Neuronal stem cell (in vitro differentiated cells): ENCODE measurements at regions not wholly inside any gene's neighbourhood (a gene's known extent, or its start where the extent isn't known, plus 50 kb on each side); places are given as distances from the start of the nearest gene placed in this dataset.

Source experiments
- DNase-seq: peaks from one replicate; pipeline ENCODE4 v3.0.0-alpha.2; 2013; ENCODE audit warnings: low spot score
- H2AFZ ChIP-seq: one replicate; pipeline ENCODE4 v1.6.1; 2013; ENCODE audit warnings: mild to moderate bottlenecking, low read length, inconsistent platforms
- H2AK5ac ChIP-seq: 2 replicates; pipeline ENCODE4 v1.6.1; 2013; ENCODE audit warnings: low read depth, mild to moderate bottlenecking, inconsistent platforms, low read length, moderate library complexity, mixed read lengths
- H2BK120ac ChIP-seq: 2 replicates; pipeline ENCODE4 v1.6.1; 2013; ENCODE audit warnings: low read depth, mild to moderate bottlenecking, inconsistent platforms, low read length, moderate library complexity, mixed read lengths
- H2BK12ac ChIP-seq: one replicate; pipeline ENCODE4 v1.6.1; 2013; ENCODE audit warnings: low read length, inconsistent platforms
- H2BK15ac ChIP-seq: 2 replicates; pipeline ENCODE4 v1.6.1; 2013; ENCODE audit warnings: mild to moderate bottlenecking, low read length, inconsistent platforms, mixed read lengths
- H2BK5ac ChIP-seq: one replicate; pipeline ENCODE4 v1.6.1; 2013; ENCODE audit warnings: inconsistent platforms, mild to moderate bottlenecking, low read length, moderate library complexity
- H3K14ac ChIP-seq: one replicate; pipeline ENCODE4 v1.6.1; 2013; ENCODE audit warnings: low read length, inconsistent platforms
- H3K18ac ChIP-seq: 2 replicates; pipeline ENCODE4 v1.6.1; 2013; ENCODE audit warnings: low read length, inconsistent platforms
- H3K23ac ChIP-seq: 2 replicates; pipeline ENCODE4 v1.6.1; 2013; ENCODE audit warnings: low read depth, mild to moderate bottlenecking, mixed read lengths, low read length, inconsistent platforms; ENCODE audit not compliant: poor library complexity
- H3K27ac ChIP-seq: replicated peaks from 3 replicates; pipeline ENCODE4 v1.5.1; 2013; ENCODE audit warnings: low read length, inconsistent platforms
- H3K27me3 ChIP-seq, 3 experiments: 2 replicates each; pipeline ENCODE4 v1.6.1; 2013; ENCODE audit warnings: low read length in 3 of 3, mild to moderate bottlenecking in 2 of 3, inconsistent platforms in 1 of 3, low read depth in 1 of 3, mixed read lengths in 1 of 3, moderate library complexity in 1 of 3; ENCODE audit not compliant: control insufficient read depth in 3 of 3, insufficient read depth in 3 of 3
- H3K36me3 ChIP-seq, 2 donors: replicated peaks in 1 of 2; 2 replicates each; pipeline ENCODE4 v1.6.1; 2013; ENCODE audit warnings: low read length in 2 of 2; ENCODE audit not compliant: control insufficient read depth in 2 of 2, insufficient read depth in 2 of 2
- H3K4ac ChIP-seq: 2 replicates; pipeline ENCODE4 v1.6.1; 2013; ENCODE audit warnings: inconsistent platforms, mild to moderate bottlenecking, low read length, moderate library complexity
- H3K4me1 ChIP-seq, 2 donors: 1 replicate in 1 of 2; 2 replicates in 1 of 2; pipeline ENCODE4 v1.6.1; 2013; ENCODE audit warnings: low read length in 2 of 2, low read depth in 1 of 2; ENCODE audit not compliant: control insufficient read depth in 2 of 2, insufficient read depth in 1 of 2
- H3K4me2 ChIP-seq: one replicate; pipeline ENCODE4 v1.6.1; 2013; ENCODE audit warnings: mild to moderate bottlenecking, low read length, inconsistent platforms; ENCODE audit not compliant: insufficient read depth, poor library complexity, severe bottlenecking
- H3K4me3 ChIP-seq, 2 donors: 2 replicates each; pipeline ENCODE4 v1.5.1; 2013; ENCODE audit warnings: low read length in 2 of 2, mild to moderate bottlenecking in 2 of 2, inconsistent platforms in 1 of 2, moderate library complexity in 1 of 2
- H3K79me1 ChIP-seq: one replicate; pipeline ENCODE4 v1.6.1; 2013; ENCODE audit warnings: low read depth, mild to moderate bottlenecking, inconsistent platforms, low read length, moderate library complexity
- H3K9ac ChIP-seq: one replicate; pipeline ENCODE4 v1.6.1; 2013; ENCODE audit warnings: mild to moderate bottlenecking, low read depth, low read length, inconsistent platforms; ENCODE audit not compliant: poor library complexity
- H3K9me3 ChIP-seq, 2 donors: replicated peaks in 1 of 2; 2 replicates each; pipeline versions ENCODE3 to v1.6.1; 2013; ENCODE audit warnings: low read length in 2 of 2, mild to moderate bottlenecking in 2 of 2, inconsistent platforms in 1 of 2, low read depth in 1 of 2, mixed read lengths in 1 of 2, moderate library complexity in 1 of 2; ENCODE audit not compliant: control insufficient read depth in 2 of 2, insufficient read depth in 1 of 2
- H4K8ac ChIP-seq: one replicate; pipeline ENCODE4 v1.6.1; 2013; ENCODE audit warnings: low read depth, mild to moderate bottlenecking, inconsistent platforms, low read length, moderate library complexity
- H4K91ac ChIP-seq: one replicate; pipeline ENCODE4 v1.6.1; 2013; ENCODE audit warnings: low read length, low read depth, mild to moderate bottlenecking, inconsistent platforms; ENCODE audit not compliant: poor library complexity
- WGBS, 2 donors: extraction: QIAGEN DNeasy Blood & Tissue Kit; methylation state at CpG; one replicate each; pipeline ENCODE4 v1.1.7; 2013; ENCODE audit warnings: missing lambda C conversion rate in 2 of 2, mixed read lengths in 1 of 2; ENCODE audit not compliant: insufficient read length in 2 of 2, insufficient replicate concordance in 1 of 2; ENCODE audit errors: extremely low coverage in 2 of 2; 5-methylcytosine and 5-hydroxymethylcytosine counted together

GRCh38 chr3:40873476-40873875 lies 325.8 kb upstream of the CTNNB1 start:
- Histone ChIP-seq H3K4ac (no peak overlapping the region), H2BK12ac (no peak overlapping the region), H3K9me3 (no peaks in the 10 kb centered on the region), H3K36me3 (no peaks in the 10 kb centered on the region), H2BK5ac (no peak overlapping the region), H3K23ac (no peak overlapping the region), H3K14ac (no peak overlapping the region), H3K27me3 (no peaks in the 10 kb centered on the region), H3K4me3 (no peak overlapping the region), H3K27ac (no peak overlapping the region), H2BK120ac (no peak overlapping the region), H2AFZ (no peak overlapping the region), H2BK15ac (no peak overlapping the region), H3K79me1 (no peaks in the 10 kb centered on the region), H3K18ac (no peak overlapping the region), H3K9ac (no peak overlapping the region), H4K91ac (no peak overlapping the region), H3K4me2 (no peak overlapping the region), H2AK5ac (no peak overlapping the region), H4K8ac (no peak overlapping the region), H3K4me1 (peaks cover 0 to 18% of the 10 kb centered on the region in 2 donors)
- no CpG with 5 or more reads among the region's 2 CpGs for WGBS, 2 donors
- no peak for DNase-seq

GRCh38 chr3:40873934-40874699 lies 325.2 kb upstream of the CTNNB1 start:
- Histone ChIP-seq H3K27me3 (no peaks in the 10 kb centered on the region), H3K4ac (no peak overlapping the region), H3K23ac (no peak overlapping the region), H3K36me3 (no peaks in the 10 kb centered on the region), H2AK5ac (no peak overlapping the region), H2AFZ (no peak overlapping the region), H2BK12ac (no peak overlapping the region), H4K8ac (no peak overlapping the region), H3K4me1 (peaks cover 0 to 22% of the 10 kb centered on the region in 2 donors), H2BK15ac (no peak overlapping the region), H3K4me2 (no peak overlapping the region), H3K9me3 (no peaks in the 10 kb centered on the region), H3K27ac (no peak overlapping the region), H4K91ac (no peak overlapping the region), H3K9ac (no peak overlapping the region), H3K14ac (no peak overlapping the region), H3K79me1 (no peaks in the 10 kb centered on the region), H2BK5ac (no peak overlapping the region), H3K4me3 (no peak overlapping the region), H3K18ac (no peak overlapping the region), H2BK120ac (no peak overlapping the region)
- DNase-seq: no peak
- WGBS, 2 donors: no CpG with 5 or more reads among the region's 6 CpGs

- no peak overlapping the region for H3K27ac ChIP-seq
- no peak for DNase-seq
- H2AFZ ChIP-seq: no peak overlapping the region
- H3K14ac ChIP-seq: no peak overlapping the region
- H3K27me3 ChIP-seq: no peaks in the 10 kb centered on the region
- no peak overlapping the region for H3K4ac ChIP-seq
- no peak overlapping the region for H3K23ac ChIP-seq
- peaks cover 0 to 20% of the 10 kb centered on the region in 2 donors for H3K4me1 ChIP-seq
- no peak overlapping the region for H3K18ac ChIP-seq
- H3K4me2 ChIP-seq: no peak overlapping the region
- no peak overlapping the region for H2AK5ac ChIP-seq
- H4K8ac ChIP-seq: no peak overlapping the region
- H3K36me3 ChIP-seq: no peaks in the 10 kb centered on the region
- no CpG with 5 or more reads among the region's 1 CpG for WGBS, 2 donors
- H3K9ac ChIP-seq: no peak overlapping the region
- no peak overlapping the region for H2BK15ac ChIP-seq
- no peak overlapping the region for H3K4me3 ChIP-seq
- no peak overlapping the region for H4K91ac ChIP-seq
- no peak overlapping the region for H2BK120ac ChIP-seq
- no peak overlapping the region for H2BK12ac ChIP-seq
- no peak overlapping the region for H2BK5ac ChIP-seq
- no peaks in the 10 kb centered on the region for H3K9me3 ChIP-seq
- H3K79me1 ChIP-seq: no peaks in the 10 kb centered on the region
Measured at GRCh38 chr3:40875581-40875980, 323.7 kb upstream of the CTNNB1 start.

- Histone ChIP-seq H4K91ac (no peak overlapping the region), H2BK120ac (no peak overlapping the region), H3K36me3 (no peaks in the 10 kb centered on the region), H3K27ac (no peak overlapping the region), H2AFZ (no peak overlapping the region), H2BK15ac (no peak overlapping the region), H3K9me3 (no peaks in the 10 kb centered on the region), H3K4me1 (peaks cover 0 to 20% of the 10 kb centered on the region in 2 donors), H3K27me3 (no peaks in the 10 kb centered on the region), H3K4me2 (no peak overlapping the region), H2AK5ac (no peak overlapping the region), H2BK5ac (no peak overlapping the region), H3K18ac (no peak overlapping the region), H3K9ac (no peak overlapping the region), H3K4ac (no peak overlapping the region), H3K14ac (no peak overlapping the region), H3K23ac (no peak overlapping the region), H3K4me3 (no peak overlapping the region), H4K8ac (no peak overlapping the region), H3K79me1 (no peaks in the 10 kb centered on the region), H2BK12ac (no peak overlapping the region)
- WGBS, 2 donors: no CpG with 5 or more reads among the region's 5 CpGs
- no peak for DNase-seq
Measured at GRCh38 chr3:40876009-40876408, 323.3 kb upstream of the CTNNB1 start.
